ENCODE measurements at regions not wholly inside any gene's neighbourhood (a gene's known extent, or its start where the extent isn't known, plus 50 kb on each side); places are given as distances from the start of the nearest gene placed in this dataset.
"Not testable (repeated sequence)": the region's sequence is repeated elsewhere in the genome, so short reads cannot be mapped to it uniquely, and the experiment has no call there.

GRCh38 chr16:87119748-87120147, 197.4 kb downstream of the C16orf95 start:
- H3K9me3 Mint-ChIP-seq (ENCODE audit: insufficient read depth), result no peaks in the 10 kb centered on the region
- H3K4me3 Mint-ChIP-seq, result no peak overlapping the region
- ChIA-PET CTCF (no interaction called here), POLR2A (no interaction called here)
- H3K36me3 Mint-ChIP-seq (ENCODE audit: low read depth), result no peaks in the 10 kb centered on the region
- ATAC-seq, result no peak
- DNase-seq, result no peak
- H3K4me1 Mint-ChIP-seq (ENCODE audit: low read depth), result no peaks in the 10 kb centered on the region
- H3K27ac Mint-ChIP-seq, result no peak overlapping the region
- H3K27me3 Mint-ChIP-seq (ENCODE audit: low read depth), result peaks cover 13% of the 10 kb centered on the region

GRCh38 chr16:87121816-87122215, 195.4 kb downstream of the C16orf95 start:
- ATAC-seq (no peak), DNase-seq (no peak)
- no peak overlapping the region for H3K4me3 Mint-ChIP-seq
- POLR2A ChIA-PET, result interaction anchor here (0.9 kb wide), 1 partner anchor 20 kb away, joined by 3 read pairs; no protein-coding TSS in a partner anchor
- no peaks in the 10 kb centered on the region for H3K9me3 Mint-ChIP-seq (ENCODE audit: insufficient read depth)
- H3K36me3 Mint-ChIP-seq (ENCODE audit: low read depth), result no peaks in the 10 kb centered on the region
- peaks cover 11% of the 10 kb centered on the region for H3K27me3 Mint-ChIP-seq (ENCODE audit: low read depth)
- H3K27ac Mint-ChIP-seq, result no peak overlapping the region
- no peaks in the 10 kb centered on the region for H3K4me1 Mint-ChIP-seq (ENCODE audit: low read depth)
- CTCF ChIA-PET, result no interaction called here

GRCh38 chr16:87123356-87124001, 193.7 kb downstream of the C16orf95 start:
- ATAC-seq, result no peak
- POLR2A ChIA-PET, result no interaction called here
- Mint-ChIP-seq H3K36me3 (ENCODE audit: low read depth) (no peaks in the 10 kb centered on the region), H3K4me3 (no peak overlapping the region), H3K9me3 (ENCODE audit: insufficient read depth) (no peaks in the 10 kb centered on the region), H3K27me3 (ENCODE audit: low read depth) (peaks cover 8% of the 10 kb centered on the region), H3K27ac (no peak overlapping the region), H3K4me1 (ENCODE audit: low read depth) (no peaks in the 10 kb centered on the region)
- no peak for DNase-seq
- CTCF ChIA-PET, result no interaction called here

GRCh38 chr16:87124405-87124804, 192.8 kb downstream of the C16orf95 start:
- H3K27me3 Mint-ChIP-seq (ENCODE audit: low read depth); H3K27ac Mint-ChIP-seq; POLR2A ChIA-PET; ATAC-seq; H3K4me3 Mint-ChIP-seq; CTCF ChIA-PET; H3K9me3 Mint-ChIP-seq (ENCODE audit: insufficient read depth); H3K36me3 Mint-ChIP-seq (ENCODE audit: low read depth); H3K4me1 Mint-ChIP-seq (ENCODE audit: low read depth); DNase-seq: not testable (repeated sequence)

GRCh38 chr16:87125206-87126155, 191.7 kb downstream of the C16orf95 start:
- Mint-ChIP-seq H3K9me3 (ENCODE audit: insufficient read depth) (no peaks in the 10 kb centered on the region), H3K36me3 (ENCODE audit: low read depth) (no peaks in the 10 kb centered on the region), H3K4me3 (no peak overlapping the region), H3K4me1 (ENCODE audit: low read depth) (no peaks in the 10 kb centered on the region), H3K27me3 (ENCODE audit: low read depth) (no peaks in the 10 kb centered on the region), H3K27ac (no peak overlapping the region)
- ChIA-PET CTCF (no interaction called here), POLR2A (no interaction called here)
- no peak for DNase-seq
- no peak for ATAC-seq

- CTCF ChIA-PET, result no interaction called here
- Mint-ChIP-seq H3K9me3 (ENCODE audit: insufficient read depth) (no peaks in the 10 kb centered on the region), H3K27ac (no peak overlapping the region), H3K27me3 (ENCODE audit: low read depth) (no peaks in the 10 kb centered on the region), H3K36me3 (ENCODE audit: low read depth) (no peaks in the 10 kb centered on the region), H3K4me3 (no peak overlapping the region), H3K4me1 (ENCODE audit: low read depth) (no peaks in the 10 kb centered on the region)
- DNase-seq (no peak), ATAC-seq (no peak)
- POLR2A ChIA-PET, result no interaction called here
Observed at GRCh38 chr16:87126403-87127025, 190.7 kb downstream of the C16orf95 start.

- ChIA-PET CTCF (no interaction called here), POLR2A (no interaction called here)
- DNase-seq (no peak), ATAC-seq (no peak)
- H3K27me3 Mint-ChIP-seq (ENCODE audit: low read depth), result no peaks in the 10 kb centered on the region
- H3K4me1 Mint-ChIP-seq (ENCODE audit: low read depth), result no peaks in the 10 kb centered on the region
- no peak overlapping the region for H3K27ac Mint-ChIP-seq
- no peak overlapping the region for H3K4me3 Mint-ChIP-seq
- H3K36me3 Mint-ChIP-seq (ENCODE audit: low read depth), result no peaks in the 10 kb centered on the region
- H3K9me3 Mint-ChIP-seq (ENCODE audit: insufficient read depth), result no peaks in the 10 kb centered on the region
Observed at GRCh38 chr16:87127061-87127765, 190.0 kb downstream of the C16orf95 start.

GRCh38 chr16:87127766-87128147, 189.4 kb downstream of the C16orf95 start:
- Mint-ChIP-seq H3K9me3 (ENCODE audit: insufficient read depth) (no peaks in the 10 kb centered on the region), H3K27me3 (ENCODE audit: low read depth) (no peaks in the 10 kb centered on the region), H3K4me3 (no peak overlapping the region), H3K36me3 (ENCODE audit: low read depth) (no peaks in the 10 kb centered on the region), H3K27ac (no peak overlapping the region), H3K4me1 (ENCODE audit: low read depth) (no peaks in the 10 kb centered on the region)
- POLR2A ChIA-PET, result no interaction called here
- ATAC-seq (no peak), DNase-seq (no peak)
- CTCF ChIA-PET, result no interaction called here

GRCh38 chr16:87129771-87130170, 187.4 kb downstream of the C16orf95 start:
- no peak for DNase-seq
- no peaks in the 10 kb centered on the region for H3K36me3 Mint-ChIP-seq (ENCODE audit: low read depth)
- H3K27ac Mint-ChIP-seq, result no peak overlapping the region
- H3K9me3 Mint-ChIP-seq (ENCODE audit: insufficient read depth), result no peaks in the 10 kb centered on the region
- no peak for ATAC-seq
- ChIA-PET POLR2A (no interaction called here), CTCF (no interaction called here)
- H3K4me1 Mint-ChIP-seq (ENCODE audit: low read depth), result no peaks in the 10 kb centered on the region
- H3K27me3 Mint-ChIP-seq (ENCODE audit: low read depth), result no peaks in the 10 kb centered on the region
- H3K4me3 Mint-ChIP-seq, result no peak overlapping the region

GRCh38 chr16:87131061-87131995, 185.9 kb downstream of the C16orf95 start:
- H3K4me3 Mint-ChIP-seq, result no peak overlapping the region
- DNase-seq (no peak), ATAC-seq (no peak)
- no peaks in the 10 kb centered on the region for H3K4me1 Mint-ChIP-seq (ENCODE audit: low read depth)
- no peaks in the 10 kb centered on the region for H3K27me3 Mint-ChIP-seq (ENCODE audit: low read depth)
- no peaks in the 10 kb centered on the region for H3K9me3 Mint-ChIP-seq (ENCODE audit: insufficient read depth)
- H3K36me3 Mint-ChIP-seq (ENCODE audit: low read depth), result no peaks in the 10 kb centered on the region
- CTCF ChIA-PET, result no interaction called here
- POLR2A ChIA-PET, result no interaction called here
- no peak overlapping the region for H3K27ac Mint-ChIP-seq

- DNase-seq, result no peak
- ChIA-PET CTCF (no interaction called here), POLR2A (no interaction called here)
- H3K4me1 Mint-ChIP-seq (ENCODE audit: low read depth), result no peaks in the 10 kb centered on the region
- H3K4me3 Mint-ChIP-seq, result no peak overlapping the region
- no peaks in the 10 kb centered on the region for H3K9me3 Mint-ChIP-seq (ENCODE audit: insufficient read depth)
- no peak overlapping the region for H3K27ac Mint-ChIP-seq
- no peak for ATAC-seq
- H3K36me3 Mint-ChIP-seq (ENCODE audit: low read depth), result no peaks in the 10 kb centered on the region
- H3K27me3 Mint-ChIP-seq (ENCODE audit: low read depth), result no peaks in the 10 kb centered on the region
Observed at GRCh38 chr16:87131996-87132345, 185.2 kb downstream of the C16orf95 start.
